Activated CD4-positive, alpha-beta T cell treated with anti-CD3 and anti-CD28 coated beads, Interleukin-2, Interleukin-4, amounts not matched to agents 100 ng/mL and 50 ng/mL, durations not matched to agents 16 hours and 8 hours (primary cell): ENCODE measurements at regions not wholly inside any gene's neighbourhood (a gene's known extent, or its start where the extent isn't known, plus 50 kb on each side); places are given as distances from the start of the nearest gene placed in this dataset.

ENCODE experiments used
- DNase-seq: peaks from one replicate; pipeline ENCODE4 v3.0.0-alpha.2; 2020; ENCODE audit warnings: low spot score

GRCh38 chr18:21162786-21163185 is 51.2 kb upstream of the ROCK1 start:
- no peak for DNase-seq

- no peak for DNase-seq
Measured at GRCh38 chr18:21163647-21164547, 52.3 kb upstream of the ROCK1 start.

- DNase-seq = no peak
Measured at GRCh38 chr18:21164548-21165095, 53.0 kb upstream of the ROCK1 start.

GRCh38 chr18:21167641-21168377 is 56.2 kb upstream of the ROCK1 start:
- no peak for DNase-seq

- DNase-seq = no peak
Measured at GRCh38 chr18:21168880-21169279, 57.3 kb upstream of the ROCK1 start.

GRCh38 chr18:21177822-21178221 is 64.2 kb upstream of the GREB1L start:
- no peak for DNase-seq

- DNase-seq = peak; percentile 69
Measured at GRCh38 chr18:21179590-21180220, 62.3 kb upstream of the GREB1L start.

GRCh38 chr18:21180588-21180987 is 61.4 kb upstream of the GREB1L start:
- DNase-seq = no peak

- DNase-seq = no peak
Measured at GRCh38 chr18:21181766-21182165, 60.3 kb upstream of the GREB1L start.

GRCh38 chr18:21183670-21184069 is 58.4 kb upstream of the GREB1L start:
- no peak for DNase-seq

- DNase-seq = no peak
Measured at GRCh38 chr18:21184396-21184996, 57.5 kb upstream of the GREB1L start.

- no peak for DNase-seq
Measured at GRCh38 chr18:21187886-21188285, 54.1 kb upstream of the GREB1L start.

- peak; percentile 16 for DNase-seq
Measured at GRCh38 chr18:21191596-21192307, 50.3 kb upstream of the GREB1L start.
